ENCODE measurements at regions not wholly inside any gene's neighbourhood (a gene's known extent, or its start where the extent isn't known, plus 50 kb on each side); places are given as distances from the start of the nearest gene placed in this dataset.
"Not testable (repeated sequence)": the region's sequence is repeated elsewhere in the genome, so short reads cannot be mapped to it uniquely, and the experiment has no call there.

DNA sequence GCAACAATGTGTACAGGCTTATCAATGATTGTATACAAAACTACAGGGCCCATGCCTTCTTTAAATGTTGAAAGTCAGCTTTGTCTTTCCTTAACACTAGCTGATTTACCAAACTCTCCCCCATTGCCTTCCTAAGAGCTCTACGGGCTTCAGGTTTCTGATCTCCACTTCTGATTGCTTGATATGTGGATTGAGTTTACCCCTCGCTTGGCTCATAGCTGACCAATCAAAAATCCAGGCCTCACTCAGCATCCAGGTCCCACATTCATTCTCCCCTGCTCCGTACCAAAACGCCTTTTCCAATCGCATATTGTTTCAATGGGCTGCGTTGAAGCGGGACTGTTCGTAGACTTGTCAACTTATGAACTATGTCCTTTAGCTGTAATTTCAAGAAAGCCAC is 195.1 kb upstream of the TOX3 start:
- CTCF ChIA-PET: interaction anchor here (0.6 kb wide), 1 partner anchor 85 kb away, joined by 3 read pairs; no protein-coding TSS in a partner anchor
- POLR2A ChIA-PET: no interaction called here
- no peak overlapping the region for H3K4me3 ChIP-seq (ENCODE audit: low read depth, low read length)
- TF ChIP-seq, protein P1, sequence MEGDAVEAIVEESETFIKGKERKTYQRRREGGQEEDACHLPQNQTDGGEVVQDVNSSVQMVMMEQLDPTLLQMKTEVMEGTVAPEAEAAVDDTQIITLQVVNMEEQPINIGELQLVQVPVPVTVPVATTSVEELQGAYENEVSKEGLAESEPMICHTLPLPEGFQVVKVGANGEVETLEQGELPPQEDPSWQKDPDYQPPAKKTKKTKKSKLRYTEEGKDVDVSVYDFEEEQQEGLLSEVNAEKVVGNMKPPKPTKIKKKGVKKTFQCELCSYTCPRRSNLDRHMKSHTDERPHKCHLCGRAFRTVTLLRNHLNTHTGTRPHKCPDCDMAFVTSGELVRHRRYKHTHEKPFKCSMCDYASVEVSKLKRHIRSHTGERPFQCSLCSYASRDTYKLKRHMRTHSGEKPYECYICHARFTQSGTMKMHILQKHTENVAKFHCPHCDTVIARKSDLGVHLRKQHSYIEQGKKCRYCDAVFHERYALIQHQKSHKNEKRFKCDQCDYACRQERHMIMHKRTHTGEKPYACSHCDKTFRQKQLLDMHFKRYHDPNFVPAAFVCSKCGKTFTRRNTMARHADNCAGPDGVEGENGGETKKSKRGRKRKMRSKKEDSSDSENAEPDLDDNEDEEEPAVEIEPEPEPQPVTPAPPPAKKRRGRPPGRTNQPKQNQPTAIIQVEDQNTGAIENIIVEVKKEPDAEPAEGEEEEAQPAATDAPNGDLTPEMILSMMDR (IDR thresholded peaks at IDR 0.05; ENCODE audit: insufficient read depth, low read length, missing control alignments): no peak
- no peak for DNase-seq (ENCODE audit: low read depth, low spot score)

DNA sequence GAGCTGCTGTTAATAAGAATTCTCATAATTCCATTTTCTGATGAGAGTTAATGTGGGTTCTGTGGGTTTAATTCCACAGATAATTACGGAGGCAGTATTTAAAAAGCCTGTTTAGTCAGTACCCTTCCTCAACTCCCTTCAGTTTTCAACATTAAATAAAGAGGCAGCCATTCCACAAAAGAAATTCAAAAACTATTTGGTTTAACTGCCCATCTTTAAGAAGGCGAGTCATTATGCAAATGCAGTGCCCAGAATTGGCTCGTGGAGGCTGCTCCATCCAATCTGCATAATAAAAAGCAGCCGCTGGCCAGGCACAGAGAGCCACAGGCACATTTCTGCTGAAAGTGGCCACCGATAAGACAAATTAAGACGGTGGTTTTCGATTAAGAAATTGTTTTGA is 194.4 kb upstream of the TOX3 start:
- CTCF ChIA-PET: interaction anchor here (0.6 kb wide), 1 partner anchor 84 kb away, joined by 3 read pairs; no protein-coding TSS in a partner anchor

DNA sequence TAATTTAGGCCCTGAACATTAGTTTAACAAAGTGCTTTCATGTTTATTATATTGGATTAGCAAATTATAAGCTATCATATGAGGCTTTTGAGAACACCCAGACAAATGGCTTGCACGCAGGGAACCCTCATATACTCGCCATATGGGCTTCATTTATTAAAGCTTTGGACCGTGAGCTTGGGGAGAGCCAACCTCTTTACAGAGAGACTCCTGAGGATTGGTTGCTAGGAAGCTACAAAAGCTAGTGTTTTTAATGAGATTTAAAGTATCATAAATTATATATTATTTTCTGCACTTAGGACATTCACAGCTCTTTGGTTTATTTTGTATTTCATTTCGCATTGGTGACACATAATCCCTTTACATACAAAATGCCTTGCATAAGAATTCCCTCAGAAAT is 193.8 kb upstream of the TOX3 start:
- ChIA-PET CTCF (no interaction called here), POLR2A (no interaction called here)
- no peak overlapping the region for H3K4me3 ChIP-seq (ENCODE audit: low read depth, low read length)
- no peak for DNase-seq (ENCODE audit: low read depth, low spot score)
- TF ChIP-seq, protein P1 (IDR thresholded peaks at IDR 0.05; ENCODE audit: insufficient read depth, low read length, missing control alignments): no peak

More for the DNA sequence above, 194.4 kb upstream of the TOX3 start:
- POLR2A ChIA-PET: no interaction called here
- H3K4me3 ChIP-seq (ENCODE audit: low read depth, low read length): no peak overlapping the region
- TF ChIP-seq, protein P1 (IDR thresholded peaks at IDR 0.05; ENCODE audit: insufficient read depth, low read length, missing control alignments): no peak
- no peak for DNase-seq (ENCODE audit: low read depth, low spot score)

DNA sequence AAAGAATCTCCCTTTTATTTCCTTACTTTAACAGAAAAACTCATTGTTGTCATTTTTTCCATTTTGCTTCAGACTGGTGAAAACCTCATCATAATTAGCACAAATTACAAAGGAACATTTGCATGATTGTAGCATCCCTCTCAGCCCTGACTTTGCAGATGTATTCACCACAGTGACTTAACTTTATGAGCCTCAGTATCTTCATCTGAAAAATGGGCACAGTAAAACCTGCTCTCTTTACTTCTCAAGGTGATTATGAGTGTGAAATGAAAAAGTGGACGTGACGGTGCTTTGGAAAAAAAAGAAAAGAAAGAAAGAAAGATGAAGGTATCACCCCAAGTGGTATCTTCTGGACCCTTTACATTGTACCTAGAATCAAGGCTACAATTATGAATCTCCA is 193.4 kb upstream of the TOX3 start:
- CTCF ChIA-PET: no interaction called here
- TF ChIP-seq, protein P1 (IDR thresholded peaks at IDR 0.05; ENCODE audit: insufficient read depth, low read length, missing control alignments): no peak
- POLR2A ChIA-PET: no interaction called here
- no peak for DNase-seq (ENCODE audit: low read depth, low spot score)
- no peak overlapping the region for H3K4me3 ChIP-seq (ENCODE audit: low read depth, low read length)

DNA sequence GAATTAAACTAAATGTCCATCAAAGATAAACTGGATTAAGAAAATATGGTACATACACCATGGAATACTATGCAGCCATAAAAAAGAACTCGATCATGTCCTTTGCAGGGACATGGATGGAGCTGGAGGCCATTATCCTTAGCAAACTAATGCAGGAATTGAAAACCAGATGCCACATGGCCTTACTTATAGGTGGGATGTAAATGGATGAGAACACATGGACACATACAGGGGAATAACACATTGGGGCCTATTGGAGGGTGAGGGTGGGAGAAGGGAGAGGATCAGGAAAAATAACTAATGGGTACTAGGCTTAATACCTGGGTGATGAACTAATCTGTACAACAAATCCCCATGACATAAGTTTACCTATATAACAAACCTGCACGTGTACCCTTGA is 192.0 kb upstream of the TOX3 start:
- CTCF ChIA-PET; POLR2A ChIA-PET; H3K4me3 ChIP-seq (ENCODE audit: low read depth, low read length); DNase-seq (ENCODE audit: low read depth, low spot score): not testable (repeated sequence)

DNA sequence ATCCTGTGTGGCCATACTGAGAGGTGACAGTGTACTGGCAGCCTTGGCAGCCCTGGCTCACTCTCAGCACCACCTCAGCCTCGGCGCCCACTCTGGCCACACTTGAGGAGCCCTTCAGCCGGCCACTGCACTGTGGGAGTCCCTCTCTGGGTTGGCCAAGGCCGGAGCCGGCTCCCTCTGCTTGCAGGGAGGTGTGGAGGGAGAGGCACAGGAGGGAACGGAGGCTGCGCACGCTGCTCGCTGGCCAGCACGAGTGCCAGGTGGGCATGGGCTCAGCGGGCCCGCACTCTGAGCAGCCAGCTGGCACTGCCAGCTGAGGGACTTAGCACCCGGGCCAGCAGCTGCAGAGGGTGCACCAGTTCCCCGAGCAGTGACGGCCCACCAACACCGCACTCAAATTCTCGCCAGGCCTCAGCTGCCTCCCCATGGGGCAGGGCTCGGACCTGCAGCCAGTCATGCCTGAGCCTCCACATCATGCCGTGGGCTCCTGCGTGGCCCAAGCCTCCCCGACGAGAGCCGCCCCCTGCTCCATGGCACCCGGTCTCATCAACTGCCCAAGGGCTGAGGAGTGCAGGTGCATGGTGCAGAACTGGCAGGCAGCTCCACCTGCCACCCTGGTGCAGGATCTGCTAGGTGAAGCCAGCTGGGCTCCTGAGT is 184.4 kb upstream of the TOX3 start:
- CTCF ChIA-PET: no interaction called here
- POLR2A ChIA-PET: no interaction called here
- TF ChIP-seq, protein P1 (IDR thresholded peaks at IDR 0.05; ENCODE audit: insufficient read depth, low read length, missing control alignments): no peak
- no peak for DNase-seq (ENCODE audit: low read depth, low spot score)
- H3K4me3 ChIP-seq (ENCODE audit: low read depth, low read length): no peak overlapping the region

DNA sequence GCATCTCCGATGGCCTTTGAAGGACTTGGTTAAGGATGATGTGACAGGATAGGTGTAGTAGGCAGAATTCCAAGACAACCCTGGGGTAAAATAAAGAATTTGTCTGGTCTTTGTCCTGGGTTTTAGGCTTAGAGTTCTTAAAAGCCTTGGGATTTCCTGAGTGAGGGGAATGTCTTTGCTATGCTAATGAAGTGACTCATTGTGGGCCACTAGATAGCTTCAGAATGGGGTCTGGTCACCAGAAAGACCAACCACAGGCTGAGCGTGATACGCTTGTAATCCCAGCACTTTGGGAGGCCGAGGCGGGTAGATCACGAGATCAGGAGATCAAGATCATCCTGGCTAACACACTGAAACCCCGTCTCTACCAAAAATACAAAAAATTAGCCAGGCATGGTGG is 182.8 kb upstream of the TOX3 start:
- no peak overlapping the region for H3K4me3 ChIP-seq (ENCODE audit: low read depth, low read length)
- DNase-seq (ENCODE audit: low read depth, low spot score): no peak
- ChIA-PET CTCF (no interaction called here), POLR2A (no interaction called here)
- TF ChIP-seq, protein P1 (IDR thresholded peaks at IDR 0.05; ENCODE audit: insufficient read depth, low read length, missing control alignments): no peak
